Uterus (tissue), 2 donors: ENCODE measurements at regions not wholly inside any gene's neighbourhood (a gene's known extent, or its start where the extent isn't known, plus 50 kb on each side); places are given as distances from the start of the nearest gene placed in this dataset.

Experiments
- CTCF ChIP-seq, 4 experiments: fragments of 200-600 bp in 2 of 4; fragments of 450-650 bp in 2 of 4; sonication (generic) in 2 of 4; IDR thresholded peaks; one replicate each; pipeline ENCODE4 v1.5.1; 2016 to 2019; ENCODE audit warnings: antibody characterized with exemption in 4 of 4, mild to moderate bottlenecking in 2 of 4, moderate library complexity in 1 of 4
- POLR2A ChIP-seq, 2 donors: fragments of 450-650 bp; IDR thresholded peaks; one replicate each; pipeline ENCODE4 v1.6.1; 2016; ENCODE audit warnings: antibody characterized with exemption in 2 of 2, mild to moderate bottlenecking in 1 of 2, moderate library complexity in 1 of 2

GRCh38 chr12:104846056-104846767, 111.9 kb downstream of the SLC41A2 start:
- TF ChIP-seq CTCF (IDR thresholded peaks at IDR 0.05) (no peak), POLR2A (IDR thresholded peaks at IDR 0.05) (no peak)
